Osteoblast (primary cell): ENCODE measurements at regions not wholly inside any gene's neighbourhood (a gene's known extent, or its start where the extent isn't known, plus 50 kb on each side); places are given as distances from the start of the nearest gene placed in this dataset.
"Not testable (repeated sequence)": the region's sequence is repeated elsewhere in the genome, so short reads cannot be mapped to it uniquely, and the experiment has no call there.

Source experiments
- DNase-seq: peaks from one replicate; pipeline ENCODE4 v3.0.0; 2011; ENCODE audit warnings: low spot score, mixed read lengths; ENCODE audit not compliant: insufficient read length; ENCODE audit errors: missing footprints
- H2AFZ ChIP-seq: 2 replicates; pipeline ENCODE4 v1.6.0; 2011; ENCODE audit warnings: mild to moderate bottlenecking, low read length
- H3K27ac ChIP-seq: 2 replicates; pipeline ENCODE4 v1.5.1; 2011; ENCODE audit warnings: mild to moderate bottlenecking, low read depth, low read length, moderate library complexity
- H3K27me3 ChIP-seq: 2 replicates; pipeline ENCODE4 v1.6.0; 2012; ENCODE audit warnings: mild to moderate bottlenecking, control low read depth, inconsistent platforms, low read length, moderate library complexity; ENCODE audit not compliant: insufficient read depth
- H3K36me3 ChIP-seq: 2 replicates; pipeline ENCODE4 v1.5.1; 2011; ENCODE audit warnings: mild to moderate bottlenecking, low read length, control low read depth, moderate library complexity; ENCODE audit not compliant: insufficient read depth
- H3K4me1 ChIP-seq: 2 replicates; pipeline ENCODE4 v1.5.1; 2011; ENCODE audit warnings: mild to moderate bottlenecking, low read length, control low read depth, moderate library complexity; ENCODE audit not compliant: insufficient read depth
- H3K4me2 ChIP-seq: 2 replicates; pipeline ENCODE4 v1.6.0; 2011; ENCODE audit warnings: mild to moderate bottlenecking, low read length; ENCODE audit not compliant: insufficient read depth
- H3K4me3 ChIP-seq: fragments of 200-600 bp; sonication (generic); 3 replicates; pipeline ENCODE4 v1.5.1; 2012; ENCODE audit warnings: mild to moderate bottlenecking, low read length, inconsistent platforms; ENCODE audit not compliant: insufficient read depth
- H3K79me2 ChIP-seq: 2 replicates; pipeline ENCODE4 v1.6.0; 2012; ENCODE audit warnings: mild to moderate bottlenecking, low read length, control low read depth, inconsistent platforms; ENCODE audit not compliant: insufficient read depth
- H3K9me3 ChIP-seq: 2 replicates; pipeline ENCODE4 v1.5.1; 2011; ENCODE audit warnings: low read depth, low read length, control low read depth
- H4K20me1 ChIP-seq: 2 replicates; pipeline ENCODE4 v1.6.0; 2012; ENCODE audit warnings: mild to moderate bottlenecking, low read length, control low read depth; ENCODE audit not compliant: insufficient read depth
- TF ChIP-seq, protein P1 (sequence below): IDR thresholded peaks from 2 replicates; pipeline ENCODE4 v1.5.1; 2011; ENCODE audit warnings: mild to moderate bottlenecking, low read depth, low read length, moderate library complexity; ENCODE audit errors: extremely low read depth

DNA sequence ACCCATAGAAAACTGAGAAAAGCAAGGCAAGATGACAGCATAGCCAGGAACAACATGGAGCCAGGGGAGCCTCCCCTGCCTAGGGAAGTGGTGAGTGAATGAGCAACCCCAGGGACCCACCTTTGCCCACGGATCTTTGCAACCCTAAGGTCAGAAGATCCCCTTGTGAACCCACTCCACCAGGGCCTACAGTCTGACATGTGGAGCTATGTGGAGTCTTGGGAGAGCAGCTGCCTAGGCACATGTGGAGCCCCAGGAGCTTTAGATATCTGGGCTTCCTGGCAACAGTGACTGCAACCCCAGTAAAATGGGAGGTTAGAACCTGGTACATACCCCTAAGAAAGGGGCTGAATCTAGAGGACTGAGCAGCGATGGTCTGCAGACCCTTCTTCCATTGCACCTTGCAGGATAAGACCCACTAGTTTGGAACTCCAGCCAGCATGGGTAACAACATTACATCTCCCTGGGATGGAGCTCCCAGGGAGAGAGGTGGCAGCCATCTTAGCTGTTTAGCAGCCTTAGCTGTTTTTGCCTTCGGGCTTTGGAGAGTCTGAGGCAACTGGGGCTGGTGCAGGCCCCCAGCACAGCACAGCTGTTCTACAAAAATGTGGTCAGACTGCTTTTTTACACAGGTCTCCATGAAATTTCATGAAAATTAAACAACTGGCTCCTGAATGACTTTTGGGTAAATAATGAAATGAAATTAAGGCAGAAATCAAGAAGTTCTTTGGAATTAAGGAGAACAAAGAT, 104.7 kb upstream of the TRIM2 start:
- no peak overlapping the region for H2AFZ ChIP-seq
- no peaks in the 10 kb centered on the region for H3K36me3 ChIP-seq
- H3K27ac ChIP-seq, result no peak overlapping the region
- H3K4me2 ChIP-seq, result no peak overlapping the region
- H4K20me1 ChIP-seq, result no peaks in the 10 kb centered on the region
- H3K79me2 ChIP-seq, result no peaks in the 10 kb centered on the region
- H3K4me1 ChIP-seq, result no peaks in the 10 kb centered on the region
- H3K4me3 ChIP-seq, result no peak overlapping the region
- no peaks in the 10 kb centered on the region for H3K9me3 ChIP-seq
- TF ChIP-seq, protein P1, sequence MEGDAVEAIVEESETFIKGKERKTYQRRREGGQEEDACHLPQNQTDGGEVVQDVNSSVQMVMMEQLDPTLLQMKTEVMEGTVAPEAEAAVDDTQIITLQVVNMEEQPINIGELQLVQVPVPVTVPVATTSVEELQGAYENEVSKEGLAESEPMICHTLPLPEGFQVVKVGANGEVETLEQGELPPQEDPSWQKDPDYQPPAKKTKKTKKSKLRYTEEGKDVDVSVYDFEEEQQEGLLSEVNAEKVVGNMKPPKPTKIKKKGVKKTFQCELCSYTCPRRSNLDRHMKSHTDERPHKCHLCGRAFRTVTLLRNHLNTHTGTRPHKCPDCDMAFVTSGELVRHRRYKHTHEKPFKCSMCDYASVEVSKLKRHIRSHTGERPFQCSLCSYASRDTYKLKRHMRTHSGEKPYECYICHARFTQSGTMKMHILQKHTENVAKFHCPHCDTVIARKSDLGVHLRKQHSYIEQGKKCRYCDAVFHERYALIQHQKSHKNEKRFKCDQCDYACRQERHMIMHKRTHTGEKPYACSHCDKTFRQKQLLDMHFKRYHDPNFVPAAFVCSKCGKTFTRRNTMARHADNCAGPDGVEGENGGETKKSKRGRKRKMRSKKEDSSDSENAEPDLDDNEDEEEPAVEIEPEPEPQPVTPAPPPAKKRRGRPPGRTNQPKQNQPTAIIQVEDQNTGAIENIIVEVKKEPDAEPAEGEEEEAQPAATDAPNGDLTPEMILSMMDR, result no peak
- no peak for DNase-seq
- peaks cover 8% of the 10 kb centered on the region for H3K27me3 ChIP-seq

DNA sequence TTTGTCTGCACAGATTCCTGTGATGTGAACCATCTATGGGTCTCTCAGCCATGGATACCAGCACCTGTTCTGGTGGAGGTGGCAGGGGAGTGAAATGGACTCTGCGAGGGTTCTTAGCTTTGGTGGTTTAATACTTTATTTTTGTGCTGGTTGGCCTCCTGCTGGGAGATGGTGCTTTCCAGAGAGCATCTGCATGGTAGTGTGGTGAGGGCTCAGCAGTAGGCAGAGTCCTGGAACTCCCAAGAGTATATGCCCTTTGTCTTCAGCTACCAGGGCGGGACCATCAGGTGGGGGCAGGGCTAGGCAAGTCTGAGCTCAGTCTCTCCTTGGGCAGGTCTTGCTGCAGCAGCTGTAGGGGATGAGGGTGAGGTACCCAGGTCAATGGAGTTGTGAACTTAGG, 97.5 kb upstream of the TRIM2 start:
- H3K4me1 ChIP-seq, DNase-seq, H3K9me3 ChIP-seq, H3K79me2 ChIP-seq, H3K36me3 ChIP-seq, H3K4me3 ChIP-seq, H3K4me2 ChIP-seq, H2AFZ ChIP-seq, H3K27ac ChIP-seq, H4K20me1 ChIP-seq: not testable (repeated sequence)
- H3K27me3 ChIP-seq, result peaks cover 37% of the 10 kb centered on the region

DNA sequence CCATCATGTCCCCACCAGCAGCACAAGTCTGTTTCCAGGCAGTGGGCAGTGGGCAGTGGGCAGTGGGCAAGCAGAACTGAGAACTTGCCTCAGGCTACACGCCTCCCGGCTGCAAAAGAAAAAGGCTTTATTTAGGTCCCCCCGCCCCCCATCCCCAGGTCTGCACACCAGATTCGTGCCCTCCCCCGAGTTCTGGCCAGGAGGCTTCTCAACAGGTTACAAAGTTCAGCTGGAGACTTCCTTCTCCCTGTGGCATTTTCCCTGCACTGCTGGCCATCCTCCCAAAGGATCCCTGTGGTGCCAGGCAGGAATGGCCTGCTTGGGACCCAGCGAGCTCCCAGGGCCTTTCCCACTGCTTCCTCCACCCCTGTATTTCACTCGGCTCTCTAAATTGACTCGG, 97.0 kb upstream of the TRIM2 start:
- H3K36me3 ChIP-seq, result no peaks in the 10 kb centered on the region
- no peaks in the 10 kb centered on the region for H4K20me1 ChIP-seq
- H3K79me2 ChIP-seq, result no peaks in the 10 kb centered on the region
- no peaks in the 10 kb centered on the region for H3K9me3 ChIP-seq
- no peaks in the 10 kb centered on the region for H3K4me1 ChIP-seq
- H3K27ac ChIP-seq, result no peak overlapping the region
- peaks cover 37% of the 10 kb centered on the region for H3K27me3 ChIP-seq
- H3K4me2 ChIP-seq, result no peak overlapping the region
- DNase-seq, result no peak
- no peak overlapping the region for H2AFZ ChIP-seq
- no peak overlapping the region for H3K4me3 ChIP-seq
- TF ChIP-seq, protein P1, result no peak

DNA sequence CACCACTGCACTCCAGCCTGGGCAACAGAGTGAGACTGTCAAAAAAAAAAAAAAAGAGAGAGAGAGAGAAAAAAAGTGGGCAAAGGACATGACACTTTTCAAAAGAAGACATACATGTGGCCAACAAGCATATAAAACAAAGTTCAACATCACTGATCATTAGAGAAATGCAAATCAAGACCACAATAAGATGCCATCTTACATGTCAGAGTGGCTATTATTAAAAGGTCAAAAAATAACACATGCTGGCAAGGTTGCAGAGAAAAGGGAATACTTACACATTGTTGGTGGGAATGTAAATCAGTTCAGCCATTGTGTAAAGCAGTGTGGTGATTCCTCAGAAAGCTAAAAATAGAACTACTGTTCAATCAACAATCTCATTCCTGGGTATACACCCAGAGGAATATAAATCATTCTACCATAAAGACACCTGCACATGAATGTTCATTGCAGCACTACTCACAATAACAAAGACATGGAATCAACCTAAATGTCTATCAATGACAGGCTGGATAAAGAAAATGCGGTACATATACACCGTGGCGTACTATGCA, 94.9 kb upstream of the TRIM2 start:
- no peaks in the 10 kb centered on the region for H3K9me3 ChIP-seq
- peaks cover 35% of the 10 kb centered on the region for H3K27me3 ChIP-seq
- no peak overlapping the region for H3K27ac ChIP-seq
- no peaks in the 10 kb centered on the region for H4K20me1 ChIP-seq
- H3K36me3 ChIP-seq, result no peaks in the 10 kb centered on the region
- H3K4me2 ChIP-seq, result no peak overlapping the region
- H3K4me3 ChIP-seq, result no peak overlapping the region
- no peaks in the 10 kb centered on the region for H3K79me2 ChIP-seq
- TF ChIP-seq, protein P1, result no peak
- DNase-seq, result no peak
- H3K4me1 ChIP-seq, result peaks cover 11% of the 10 kb centered on the region
- H2AFZ ChIP-seq, result no peak overlapping the region
